Erythroblast (primary cell): ENCODE measurements at regions not wholly inside any gene's neighbourhood (a gene's known extent, or its start where the extent isn't known, plus 50 kb on each side); places are given as distances from the start of the nearest gene placed in this dataset.

Experiments used
- DNase-seq, 2 experiments: peaks; one replicate each; lab custom pipeline; 2025; lab: John Stamatoyannopoulos, UW
- GATA1 ChIP-seq: IDR thresholded peaks from 2 replicates; pipeline ENCODE4 v1.6.1; 2011; ENCODE audit warnings: low read depth, mild to moderate bottlenecking, control low read depth, low read length, moderate library complexity
- POLR2A ChIP-seq: IDR thresholded peaks from 2 replicates; pipeline ENCODE4 v1.6.1; 2011; ENCODE audit warnings: mild to moderate bottlenecking, low read length

DNA sequence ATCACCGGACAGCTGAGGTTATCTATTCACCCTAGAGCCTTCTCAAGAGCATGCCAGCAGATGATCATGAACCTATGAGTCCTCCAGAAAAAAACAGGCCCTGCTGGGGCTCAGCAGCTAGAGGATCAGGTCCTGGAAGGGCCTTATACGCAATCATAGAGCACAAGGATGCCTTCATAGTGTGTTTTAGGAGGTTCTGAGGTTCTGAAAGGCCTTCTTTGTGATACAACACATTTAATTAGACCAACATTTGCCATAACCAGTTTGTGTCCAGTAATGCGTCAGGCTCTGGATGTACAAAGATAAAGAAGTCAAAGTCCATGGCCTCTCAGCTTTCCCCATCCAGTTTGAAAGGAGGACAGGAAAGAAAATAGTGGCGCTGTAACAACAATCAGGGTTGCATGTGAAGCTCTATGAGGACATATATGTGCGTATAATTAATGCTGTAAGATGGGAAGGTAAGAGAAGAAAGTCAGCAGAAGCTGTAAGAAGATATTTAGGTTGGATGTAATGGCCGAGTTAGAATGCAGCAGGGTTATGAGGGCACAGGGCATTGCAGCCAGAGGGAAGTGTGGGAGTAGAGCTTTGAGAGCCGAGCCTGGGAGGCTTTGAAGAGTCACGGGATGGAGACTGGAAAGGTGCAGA, 302.6 kb upstream of the TBL1XR1 start:
- no peak for TF ChIP-seq GATA1
- no peak for TF ChIP-seq POLR2A
- no peak for DNase-seq

DNA sequence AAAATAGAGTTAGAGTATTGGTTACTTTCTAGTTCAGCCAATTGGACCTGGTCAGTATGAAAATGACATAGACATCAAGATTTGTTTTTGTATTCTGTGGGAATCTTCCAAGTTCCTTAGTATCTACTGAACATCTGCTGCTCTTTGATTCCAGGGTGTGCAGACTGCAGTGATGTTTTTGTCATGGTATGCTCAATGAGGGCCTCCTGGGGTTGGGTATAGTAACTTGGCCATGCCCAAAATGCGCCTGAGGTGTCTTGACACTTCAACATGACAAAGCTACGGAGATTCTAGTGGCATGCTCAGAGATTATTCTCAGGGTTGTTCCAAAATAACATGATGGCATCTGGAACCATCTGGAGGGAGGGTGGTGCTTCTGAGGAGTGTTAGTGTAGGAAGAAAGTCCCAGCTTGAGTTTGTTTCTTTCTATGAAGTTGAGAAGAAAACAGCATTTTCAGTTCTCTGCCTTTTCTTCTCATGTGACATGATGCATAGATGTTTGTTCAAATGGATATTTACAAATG, 313.5 kb upstream of the TBL1XR1 start:
- no peak for DNase-seq
- TF ChIP-seq GATA1 (no peak), POLR2A (no peak)

- DNase-seq, result no peak
- no peak for TF ChIP-seq GATA1
- TF ChIP-seq POLR2A, result no peak
These were observed 315.9 kb upstream of the TBL1XR1 start for GRCh38 chr3:177512945-177513814.

DNA sequence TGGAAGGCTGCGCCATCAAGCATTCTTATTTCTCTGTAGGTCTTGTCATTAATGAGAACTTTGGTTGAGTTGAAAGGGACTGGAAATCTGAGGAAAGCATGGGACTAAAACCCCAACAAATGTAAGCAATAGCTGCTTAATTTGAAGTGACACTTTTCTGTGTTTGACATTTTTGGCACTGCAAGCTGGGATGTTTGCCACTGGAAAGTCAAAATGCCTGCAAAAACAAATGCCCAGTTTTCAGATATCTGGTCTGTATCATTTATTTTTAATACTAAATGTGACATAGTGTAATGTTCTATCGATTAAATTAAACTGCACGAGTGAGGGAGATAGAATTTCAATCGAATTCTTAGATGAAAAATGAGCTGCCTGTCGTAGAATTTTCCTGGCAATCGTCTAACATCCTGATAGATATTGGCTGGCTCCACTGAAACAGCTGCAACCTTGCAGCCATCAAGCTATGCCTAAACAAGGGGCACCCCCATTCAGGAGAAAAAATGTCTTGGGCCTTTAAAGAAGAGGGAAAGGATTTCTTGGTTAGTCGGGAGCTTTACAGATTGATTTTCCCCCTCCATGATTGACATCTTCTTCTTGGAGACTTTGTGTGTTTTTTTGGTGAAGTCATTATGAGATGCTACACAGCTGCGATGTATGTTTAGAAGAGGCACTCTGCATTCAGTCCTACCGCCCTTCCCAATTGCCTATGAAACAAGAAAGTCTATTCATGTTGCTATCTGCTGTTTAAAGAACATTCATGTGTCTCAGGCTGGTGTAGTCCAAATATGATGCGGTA, 316.7 kb upstream of the TBL1XR1 start:
- no peak for DNase-seq
- no peak for TF ChIP-seq GATA1
- TF ChIP-seq POLR2A, result no peak

- DNase-seq, result no peak
- TF ChIP-seq GATA1 (no peak), POLR2A (no peak)
These were observed 317.6 kb upstream of the TBL1XR1 start for GRCh38 chr3:177514611-177515499.

DNA sequence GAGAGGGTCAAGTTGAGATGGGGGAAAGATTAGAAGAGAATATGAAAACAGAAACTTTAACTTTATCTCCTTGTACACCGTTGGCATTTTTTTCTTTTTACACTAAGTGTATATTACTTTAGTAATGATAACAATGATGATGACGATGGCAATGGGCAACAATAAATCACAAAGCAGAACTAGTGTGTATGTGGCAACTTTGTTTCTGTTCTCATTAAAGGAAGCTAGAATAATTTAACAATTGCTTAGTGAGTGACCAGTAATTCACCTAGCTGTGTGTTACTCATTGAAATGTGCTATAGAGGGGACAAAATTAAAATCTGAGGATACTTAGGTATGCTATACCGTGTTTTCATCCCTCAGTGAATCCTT, 318.5 kb upstream of the TBL1XR1 start:
- no peak for DNase-seq

GRCh38 chr3:177516158-177517011, 319.1 kb upstream of the TBL1XR1 start:
- no peak for TF ChIP-seq GATA1
- TF ChIP-seq POLR2A, result no peak
- DNase-seq, result no peak

More for the DNA sequence above, 318.5 kb upstream of the TBL1XR1 start:
- TF ChIP-seq GATA1, result no peak
- TF ChIP-seq POLR2A, result no peak

DNA sequence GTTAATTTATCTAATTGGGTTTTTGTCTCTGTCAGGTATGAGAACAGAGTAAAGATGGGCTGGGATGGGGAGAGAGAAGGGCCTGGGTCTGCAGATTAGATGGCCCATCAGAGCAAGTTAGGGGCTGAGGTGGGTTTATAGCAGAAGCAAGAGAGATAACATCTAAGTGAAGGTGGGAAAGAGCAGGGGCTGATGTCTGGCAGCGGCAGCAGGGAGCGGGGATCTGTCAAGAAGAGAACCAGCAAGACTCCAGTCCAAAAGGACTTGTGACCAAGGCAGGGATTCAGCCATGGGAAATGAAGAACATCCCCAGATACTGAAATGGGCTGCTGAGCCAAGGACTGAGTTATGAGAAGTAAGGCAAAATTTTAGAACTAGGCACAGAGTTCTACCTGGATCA, 320.6 kb upstream of the TBL1XR1 start:
- TF ChIP-seq GATA1, result no peak
- no peak for TF ChIP-seq POLR2A

DNA sequence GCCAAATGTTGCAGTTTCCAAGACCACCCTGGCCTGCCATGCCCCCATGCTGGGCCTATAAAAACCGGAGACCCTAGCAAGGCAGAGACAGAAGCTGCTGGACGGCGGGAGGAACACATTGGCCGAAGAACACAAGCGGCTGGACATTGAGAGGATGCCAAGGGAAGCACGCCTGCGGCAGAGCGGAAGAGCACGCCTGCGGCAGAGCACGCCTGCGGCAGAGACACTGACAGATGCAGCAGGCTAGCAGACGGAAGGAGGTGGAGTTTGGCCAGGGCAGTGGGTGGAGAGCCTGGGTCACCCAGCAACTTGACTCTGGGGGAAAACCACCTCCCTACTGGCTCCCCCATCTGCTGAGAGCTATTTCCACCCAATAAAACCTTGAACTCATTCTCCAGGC, 322.3 kb upstream of the TBL1XR1 start:
- TF ChIP-seq POLR2A (no peak), GATA1 (no peak)
- DNase-seq, result no peak

More for the DNA sequence above, 320.6 kb upstream of the TBL1XR1 start:
- DNase-seq, result no peak

DNA sequence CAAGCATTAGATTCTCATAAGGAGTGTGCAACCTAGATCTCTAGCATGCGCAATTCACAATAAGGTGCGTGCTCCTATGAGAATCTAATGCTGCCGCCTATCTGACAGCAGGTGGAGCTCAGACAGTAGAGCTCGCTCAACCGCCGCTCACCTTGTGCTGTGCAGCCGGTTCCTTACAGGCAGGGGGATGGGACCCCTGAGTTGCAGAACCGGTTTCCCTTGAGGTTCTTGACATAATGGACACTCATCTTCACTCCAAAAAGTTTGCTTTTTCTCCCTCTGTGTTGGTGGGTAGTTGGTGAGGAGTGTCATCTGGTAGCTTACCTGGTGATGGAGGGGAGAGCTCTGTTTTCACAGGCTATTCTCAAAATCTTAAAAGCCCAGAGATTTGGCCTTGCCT, 324.0 kb upstream of the TBL1XR1 start:
- DNase-seq, result no peak
- no peak for TF ChIP-seq POLR2A
- TF ChIP-seq GATA1, result no peak

- TF ChIP-seq POLR2A (no peak), GATA1 (no peak)
- no peak for DNase-seq
These were observed 324.8 kb upstream of the TBL1XR1 start for GRCh38 chr3:177522051-177522450.

GRCh38 chr3:177523067-177523675, 325.9 kb upstream of the TBL1XR1 start:
- no peak for DNase-seq
- TF ChIP-seq POLR2A (no peak), GATA1 (no peak)
